Stimulated activated CD8-positive, alpha-beta memory T cell treated with anti-CD3 and anti-CD28 coated beads, Interleukin-2, amount 100 ng/mL, for 48 hours (primary cell): ENCODE measurements at regions not wholly inside any gene's neighbourhood (a gene's known extent, or its start where the extent isn't known, plus 50 kb on each side); places are given as distances from the start of the nearest gene placed in this dataset.
"Not testable (repeated sequence)": the region's sequence is repeated elsewhere in the genome, so short reads cannot be mapped to it uniquely, and the experiment has no call there.

Source experiments
- DNase-seq, 2 donors: peaks; one replicate each; pipeline ENCODE4 v3.0.0-alpha.2; 2020; ENCODE audit warnings: low read depth in 2 of 2

DNA sequence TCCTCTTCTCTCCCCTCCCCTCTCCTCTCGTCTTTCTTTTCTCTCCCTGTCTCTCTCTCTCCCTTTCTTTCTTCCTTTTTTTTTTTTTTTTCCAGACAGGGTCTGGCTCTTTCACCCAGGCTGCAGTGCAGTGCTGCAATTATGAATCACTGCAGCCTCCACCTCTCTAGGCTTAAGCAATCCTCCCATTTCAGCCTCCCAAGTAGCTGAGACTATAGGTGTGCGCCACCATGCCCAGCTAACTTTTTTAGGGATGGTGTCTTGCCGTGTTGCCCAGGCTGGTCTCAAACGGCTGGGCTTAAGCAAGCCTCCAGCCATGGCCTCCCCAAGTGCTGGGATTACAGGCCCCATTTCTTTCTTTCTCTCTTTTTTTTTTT, 59.9 kb upstream of the NCOA3 start:
- no peak for DNase-seq

DNA sequence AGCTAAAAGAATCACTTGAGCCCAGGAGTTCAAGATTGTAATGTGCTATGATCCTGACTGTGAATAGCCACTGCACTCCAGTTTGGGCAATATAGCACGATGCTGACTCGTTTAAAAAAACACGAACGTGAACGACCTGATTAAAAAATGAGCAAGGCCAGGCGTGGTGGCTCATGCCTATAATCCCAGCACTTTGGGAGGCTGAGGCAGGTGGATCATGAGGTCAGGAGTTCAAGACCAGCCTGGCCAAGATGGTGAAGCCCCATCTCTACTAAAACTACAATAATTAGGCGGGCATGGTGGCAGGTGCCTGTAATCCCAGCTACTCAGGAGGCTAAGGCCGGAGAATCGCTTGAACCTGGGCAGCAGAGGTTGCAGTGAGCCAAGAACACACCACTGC, 58.6 kb upstream of the NCOA3 start:
- DNase-seq: not testable (repeated sequence)

DNA sequence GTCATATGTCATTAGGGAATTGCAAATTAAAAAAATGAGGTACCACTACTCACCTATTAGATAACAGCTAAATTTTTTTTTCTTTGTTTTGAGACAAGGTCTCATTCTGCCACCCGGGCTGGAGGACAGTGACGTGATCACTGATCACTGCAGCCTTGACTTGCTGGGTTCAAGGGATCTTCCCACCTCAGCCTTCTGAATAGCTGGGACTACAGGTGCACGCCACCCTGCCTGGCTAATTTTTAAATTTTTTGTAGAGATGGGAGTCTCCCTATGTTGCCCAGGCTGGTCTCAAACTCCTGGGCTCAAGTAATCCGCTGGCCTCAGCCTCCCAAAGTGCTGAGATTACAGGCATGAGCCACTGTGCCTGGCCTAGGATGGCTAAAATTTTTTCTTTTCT, 57.1 kb upstream of the NCOA3 start:
- DNase-seq: no peak

DNA sequence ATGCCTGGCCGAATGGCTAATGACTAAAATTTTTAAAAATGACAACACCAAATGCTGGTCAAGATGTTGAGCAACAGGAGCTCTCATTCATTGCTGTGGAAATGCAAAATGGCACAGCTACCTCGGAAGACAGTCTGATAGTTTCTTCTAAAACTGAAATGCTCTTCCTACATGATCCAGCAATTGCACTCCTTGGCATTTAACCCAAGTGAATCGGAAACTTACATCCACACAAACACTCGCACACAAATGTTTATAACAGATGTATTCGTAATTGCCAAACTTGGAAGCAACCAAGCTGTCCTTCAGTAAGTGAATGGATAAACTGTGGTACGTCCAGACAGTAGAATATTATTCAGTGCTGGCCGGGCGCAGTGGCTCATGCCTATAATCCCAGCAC, 56.4 kb upstream of the NCOA3 start:
- no peak for DNase-seq

DNA sequence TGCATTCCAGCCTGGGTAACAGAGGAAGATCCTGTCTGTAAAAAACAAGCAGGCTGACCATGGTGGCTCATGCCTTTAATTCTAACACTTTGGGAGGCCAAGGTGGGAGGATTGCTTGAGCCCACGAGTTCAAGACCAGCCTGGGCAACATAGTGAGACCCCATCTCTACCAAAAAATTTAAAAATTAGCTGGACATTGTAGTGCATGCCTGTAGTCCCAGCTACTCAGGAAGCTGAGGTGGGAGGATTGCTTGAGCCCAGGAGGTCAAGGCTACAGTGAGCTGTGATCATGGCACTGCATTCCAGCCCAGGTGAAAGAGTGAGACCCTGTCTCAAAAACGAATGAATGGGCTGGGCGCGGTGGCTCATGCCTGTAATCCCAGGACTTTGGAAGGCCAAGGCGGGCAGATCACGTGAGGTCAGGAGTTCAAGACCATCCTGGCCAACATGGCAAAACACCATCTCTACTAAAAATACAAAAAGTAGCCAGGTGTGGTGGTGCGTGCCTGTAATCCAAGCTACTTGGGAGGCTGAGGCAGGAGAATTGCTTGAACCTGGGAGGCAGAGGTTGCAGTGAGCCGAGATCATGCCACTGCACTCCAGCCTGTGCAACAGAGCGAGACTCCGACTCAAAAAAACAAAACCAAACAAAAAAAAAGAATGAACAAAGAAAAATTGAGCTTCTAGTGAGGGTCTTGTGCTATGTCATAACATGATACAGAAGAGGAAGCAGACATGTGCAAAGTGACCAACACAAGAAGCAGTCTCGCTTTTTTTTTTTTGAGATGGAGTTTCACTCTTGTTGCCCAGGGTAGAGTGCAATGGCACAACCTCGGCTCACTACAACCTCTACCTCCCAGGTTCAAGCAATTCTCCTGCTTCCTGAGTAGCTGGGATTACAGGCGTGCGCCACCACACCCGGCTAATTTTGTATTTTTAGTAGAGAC, 54.1 kb upstream of the NCOA3 start:
- not testable (repeated sequence) for DNase-seq

DNA sequence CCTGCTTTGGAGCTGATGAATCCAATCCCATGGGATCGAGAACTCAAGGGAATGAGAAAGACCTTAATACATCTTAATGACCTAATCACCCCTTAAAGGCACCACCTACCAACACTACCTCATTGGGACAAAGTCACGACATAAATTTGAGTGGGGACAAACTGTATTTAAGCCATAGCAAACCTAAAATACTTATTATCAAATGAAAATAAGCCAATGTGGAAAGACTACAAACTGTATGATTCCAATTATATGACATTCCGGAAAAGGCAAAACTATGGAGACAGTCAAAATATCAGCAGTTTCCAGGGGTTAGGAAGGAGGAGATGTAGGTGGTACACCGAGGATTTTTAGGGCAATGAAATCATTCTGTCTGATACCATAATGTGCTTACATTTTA, 53.3 kb upstream of the NCOA3 start:
- DNase-seq: no peak

DNA sequence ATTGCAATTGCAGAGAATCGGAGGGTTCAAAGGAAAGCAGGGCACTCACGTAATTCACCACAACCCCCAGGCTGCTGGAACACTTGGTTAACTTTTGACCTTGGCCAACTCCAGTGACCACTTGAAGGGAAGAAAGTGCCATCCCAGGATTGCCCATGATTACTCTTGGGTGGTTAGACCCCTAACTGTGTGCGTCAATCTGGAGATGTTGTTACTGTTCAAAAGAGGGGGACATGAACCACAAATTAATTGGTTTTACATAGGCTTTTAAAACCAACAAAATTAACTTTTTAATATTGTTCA, 50.1 kb upstream of the NCOA3 start:
- DNase-seq: no peak
